ENCODE measurements at regions not wholly inside any gene's neighbourhood (a gene's known extent, or its start where the extent isn't known, plus 50 kb on each side); places are given as distances from the start of the nearest gene placed in this dataset.

- DNase-seq (no peak), ATAC-seq (no peak)
- 91 to 97% methylated on average over 2 of the region's 2 CpGs for WGBS, 2 donors
- H3K9me3 ChIP-seq: no peaks in the 10 kb centered on the region
- H3K4me1 ChIP-seq: peaks cover 0 to 5% (median 0%) of the 10 kb centered on the region in 9 donors
- no peaks in the 10 kb centered on the region for H3K36me3 ChIP-seq
- intact Hi-C loops (cut with DNase I): no loop called here
- no peak overlapping the region for H3K27ac ChIP-seq
- TF ChIP-seq CTCF (IDR thresholded peaks at IDR 0.05): no peak
- no peak overlapping the region for H3K4me3 ChIP-seq
- H3K27me3 ChIP-seq: no peaks in the 10 kb centered on the region
These were observed 211.9 kb upstream of the NR3C2 start for GRCh38 chr4:148654131-148654530.

- WGBS, 2 donors: 77 to 79% methylated on average over 4 of the region's 4 CpGs
- H3K36me3 ChIP-seq: no peaks in the 10 kb centered on the region
- no peak for ATAC-seq
- no peak for TF ChIP-seq CTCF (IDR thresholded peaks at IDR 0.05)
- no peaks in the 10 kb centered on the region for H3K9me3 ChIP-seq
- DNase-seq: no peak
- H3K4me1 ChIP-seq: peaks cover 0 to 3% (median 0%) of the 10 kb centered on the region in 9 donors
- H3K27ac ChIP-seq: no peak overlapping the region
- no peaks in the 10 kb centered on the region for H3K27me3 ChIP-seq
- H3K4me3 ChIP-seq: no peak overlapping the region
- intact Hi-C loops (cut with DNase I): no loop called here
These were observed 211.5 kb upstream of the NR3C2 start for GRCh38 chr4:148653681-148654080.

- intact Hi-C loops (cut with DNase I): no loop called here
- ATAC-seq: no peak
- no peak for TF ChIP-seq CTCF (IDR thresholded peaks at IDR 0.05)
These were observed 209.8 kb upstream of the NR3C2 start for GRCh38 chr4:148651991-148652390.

GRCh38 chr4:148649652-148650331, 207.6 kb upstream of the NR3C2 start:
- DNase-seq (no peak), ATAC-seq (no peak)
- TF ChIP-seq CTCF (IDR thresholded peaks at IDR 0.05): no peak
- H3K27ac ChIP-seq: no peak overlapping the region
- H3K4me3 ChIP-seq: no peak overlapping the region
- intact Hi-C loops (cut with DNase I): no loop called here
- no peaks in the 10 kb centered on the region for H3K9me3 ChIP-seq
- no peaks in the 10 kb centered on the region for H3K36me3 ChIP-seq
- H3K27me3 ChIP-seq: no peaks in the 10 kb centered on the region
- WGBS, 2 donors: 92 to 96% methylated on average over 1 of the region's 1 CpG
- H3K4me1 ChIP-seq: no peaks in the 10 kb centered on the region

More at GRCh38 chr4:148651991-148652390, 209.8 kb upstream of the NR3C2 start:
- H3K27me3 ChIP-seq: no peaks in the 10 kb centered on the region
- no peaks in the 10 kb centered on the region for H3K9me3 ChIP-seq
- no peaks in the 10 kb centered on the region for H3K36me3 ChIP-seq
- WGBS, 2 donors: 83 to 91% methylated on average over 2 of the region's 2 CpGs
- no peak overlapping the region for H3K4me3 ChIP-seq
- no peak overlapping the region for H3K27ac ChIP-seq
- H3K4me1 ChIP-seq: no peaks in the 10 kb centered on the region
- DNase-seq: no peak
